ENCODE measurements at regions not wholly inside any gene's neighbourhood (a gene's known extent, or its start where the extent isn't known, plus 50 kb on each side); places are given as distances from the start of the nearest gene placed in this dataset.

- DNase-seq, result no peak
Measured at GRCh38 chr10:104577163-104577562, 63.9 kb upstream of the SORCS3 start.

GRCh38 chr10:104577861-104578521, 63.1 kb upstream of the SORCS3 start:
- no peak for DNase-seq

- no peak for DNase-seq
Measured at GRCh38 chr10:104578671-104579070, 62.4 kb upstream of the SORCS3 start.

GRCh38 chr10:104579136-104579535, 62.0 kb upstream of the SORCS3 start:
- no peak for DNase-seq

DNA sequence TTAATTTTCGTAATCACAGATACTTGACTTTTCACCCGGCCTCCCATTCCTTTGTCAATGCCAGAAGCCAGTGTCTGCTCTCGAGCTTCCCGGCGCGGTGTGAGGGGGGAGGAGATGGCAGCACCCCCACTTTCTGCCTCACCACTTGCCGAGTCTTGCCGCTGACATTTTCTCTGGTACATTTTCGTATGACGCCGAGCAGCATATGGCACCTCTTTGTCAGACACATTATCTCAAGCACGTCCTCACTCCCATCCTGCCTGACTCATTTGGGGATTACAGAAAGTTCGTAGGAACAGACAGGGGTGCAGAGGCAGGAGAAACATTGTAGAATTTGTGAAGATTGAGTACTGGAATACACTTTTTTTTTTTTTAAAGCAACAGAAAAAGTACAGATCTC, 60.8 kb upstream of the SORCS3 start:
- no peak for DNase-seq

DNA sequence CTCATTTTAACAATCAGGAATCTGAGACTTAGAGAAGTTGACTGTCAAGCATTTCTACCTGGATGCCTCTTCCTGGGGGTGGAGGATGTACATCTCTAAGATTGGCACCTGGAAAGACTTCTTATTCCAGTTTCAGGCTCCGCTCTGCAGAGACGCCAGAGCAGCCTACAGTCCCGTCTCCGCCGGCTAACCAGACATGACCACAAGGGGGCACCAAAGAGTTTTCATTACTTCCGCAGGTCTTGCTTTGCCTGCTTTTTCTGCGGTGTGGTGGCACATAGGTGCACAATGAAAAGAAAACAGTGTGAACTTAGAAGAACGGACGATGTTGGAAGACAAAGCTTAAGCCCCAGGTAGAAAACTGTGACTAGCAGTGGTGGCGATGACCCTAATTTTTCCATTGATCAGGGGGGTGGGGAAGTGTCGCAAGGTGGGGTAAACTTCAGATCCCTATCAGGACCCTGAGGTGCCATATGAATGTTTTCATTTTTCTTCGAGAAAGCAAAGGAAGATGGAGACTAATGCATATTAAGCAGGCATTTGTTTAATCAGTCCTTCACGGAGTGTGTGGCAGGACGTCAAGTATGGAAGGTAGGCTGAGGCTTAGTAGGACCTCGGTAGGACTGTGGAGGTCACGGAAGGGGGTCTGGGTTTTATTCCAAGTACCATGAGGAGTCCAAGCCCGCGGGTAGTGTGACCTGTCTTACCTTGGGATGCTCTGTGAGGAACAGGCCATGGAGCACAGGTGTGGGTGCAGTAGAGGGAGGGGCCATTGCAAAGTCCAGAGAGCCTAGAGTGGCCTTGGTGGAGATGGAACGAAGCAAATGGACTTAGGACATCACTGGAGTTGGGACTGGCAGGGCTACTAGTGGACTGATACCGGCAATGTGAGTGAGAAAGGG, 60.1 kb upstream of the SORCS3 start:
- peak; percentile 37 to 70 for DNase-seq

DNA sequence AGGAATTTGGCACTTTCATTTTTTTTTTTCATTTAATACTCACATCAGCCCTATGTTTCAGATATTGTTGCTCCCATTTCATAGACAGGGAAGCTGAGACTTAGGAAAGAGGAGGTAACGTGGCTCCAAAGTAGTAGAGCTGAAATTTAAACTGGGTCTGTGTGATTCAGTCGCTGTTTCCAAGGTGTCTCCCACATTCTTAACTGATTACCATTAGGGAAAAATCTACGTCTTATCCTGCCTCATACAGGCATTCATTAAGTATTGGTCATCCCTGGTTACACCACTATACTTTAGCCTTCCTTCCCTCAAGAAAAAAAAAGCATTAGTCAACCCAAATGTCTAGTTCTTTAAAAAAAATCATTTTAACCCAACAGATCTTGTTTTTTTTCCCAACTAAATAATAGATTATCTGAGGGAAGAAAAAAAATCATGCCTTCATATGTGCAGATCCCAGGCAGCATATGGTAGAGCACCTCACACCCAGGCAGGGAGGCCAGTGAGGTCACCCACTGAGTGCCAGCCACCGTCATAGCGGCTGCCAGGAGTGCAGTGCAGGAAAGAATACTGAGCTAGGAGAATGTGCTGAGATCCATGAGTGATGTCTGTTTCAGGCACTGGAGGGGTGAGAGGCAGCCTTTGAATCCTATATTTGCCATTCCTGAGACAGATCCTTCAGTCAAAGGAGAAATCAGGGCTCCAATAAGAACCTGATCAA, 59.0 kb upstream of the SORCS3 start:
- DNase-seq, result no peak

DNA sequence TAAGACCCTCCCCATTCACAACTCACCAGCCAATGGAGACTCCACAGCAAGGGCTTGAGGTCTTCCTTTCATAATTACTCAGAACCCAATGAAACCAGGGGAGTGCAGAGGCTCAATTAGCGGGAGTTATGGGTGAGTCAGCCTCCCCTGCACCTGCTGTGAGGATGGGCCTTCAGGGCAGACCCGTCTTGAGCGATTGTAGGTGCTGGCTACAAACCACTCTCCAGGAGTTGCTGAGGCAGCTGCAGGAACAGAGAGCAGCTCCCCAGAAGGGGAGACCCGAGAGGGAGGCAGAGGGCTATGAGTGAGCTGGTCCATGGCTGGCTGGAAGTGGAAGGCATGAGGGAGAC, 58.5 kb upstream of the SORCS3 start:
- DNase-seq, result no peak

DNA sequence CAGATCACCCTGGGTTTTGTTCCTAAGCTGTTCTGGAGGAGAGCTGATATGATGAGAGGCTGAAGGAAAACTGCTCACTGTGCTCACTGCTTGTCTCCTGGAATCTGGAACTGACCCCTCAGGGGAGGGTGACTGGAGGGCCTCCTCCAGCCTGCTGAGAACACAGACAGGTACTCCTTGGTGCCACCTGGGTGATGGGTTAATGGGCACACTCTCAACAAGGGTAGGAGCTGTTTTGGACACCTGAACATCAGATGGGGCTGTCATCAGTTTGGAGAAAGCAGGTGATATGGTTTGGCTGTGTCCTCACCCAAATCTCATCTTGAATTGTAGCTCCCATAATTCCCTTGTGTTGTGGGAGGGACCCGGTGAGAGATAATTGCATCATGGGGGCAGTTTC, 58.1 kb upstream of the SORCS3 start:
- no peak for DNase-seq

DNA sequence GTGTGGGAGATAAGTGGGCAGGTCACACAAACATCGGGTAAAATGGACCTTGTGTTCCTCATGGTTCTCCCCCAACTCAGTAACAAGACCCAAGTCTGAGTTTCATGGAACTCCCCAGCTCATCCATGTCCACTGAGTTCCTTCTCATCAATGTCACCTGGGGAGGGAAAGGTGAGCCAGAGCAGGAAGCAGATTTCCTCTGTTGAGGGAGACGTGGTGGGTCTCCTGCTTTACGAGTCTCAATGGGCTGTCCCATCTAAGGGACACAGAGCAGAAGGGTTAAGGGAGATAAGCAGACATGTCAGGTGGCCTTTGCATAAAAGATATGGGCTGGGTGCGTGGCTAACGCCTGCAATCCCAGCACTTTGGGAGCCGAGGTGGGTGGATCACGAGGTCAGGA, 56.5 kb upstream of the SORCS3 start:
- DNase-seq, result no peak

- no peak for DNase-seq
Measured at GRCh38 chr10:104587751-104588150, 53.3 kb upstream of the SORCS3 start.

DNA sequence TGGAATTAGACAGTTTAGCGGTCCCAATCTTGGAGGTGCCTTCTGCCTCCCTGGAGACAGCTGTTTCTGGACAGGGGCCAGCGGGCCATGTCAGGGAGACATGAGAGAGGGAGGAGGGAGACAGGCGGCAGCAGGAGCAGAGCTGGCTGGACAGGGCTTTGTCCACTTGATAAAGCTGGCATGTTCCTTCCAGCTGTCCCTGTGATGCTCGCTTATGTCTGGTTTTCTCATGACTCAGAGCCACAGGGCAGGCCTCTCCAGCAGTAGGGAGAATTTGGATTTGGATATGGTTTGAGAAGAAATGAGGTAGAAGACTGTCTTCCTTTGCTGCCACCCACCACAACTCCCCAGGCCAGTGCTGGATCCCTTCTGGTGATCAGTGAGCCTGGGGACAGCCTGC, 51.7 kb upstream of the SORCS3 start:
- no peak for DNase-seq

GRCh38 chr10:104589871-104590270, 51.2 kb upstream of the SORCS3 start:
- DNase-seq, result no peak
